ENCODE measurements at regions not wholly inside any gene's neighbourhood (a gene's known extent, or its start where the extent isn't known, plus 50 kb on each side); places are given as distances from the start of the nearest gene placed in this dataset.

DNA sequence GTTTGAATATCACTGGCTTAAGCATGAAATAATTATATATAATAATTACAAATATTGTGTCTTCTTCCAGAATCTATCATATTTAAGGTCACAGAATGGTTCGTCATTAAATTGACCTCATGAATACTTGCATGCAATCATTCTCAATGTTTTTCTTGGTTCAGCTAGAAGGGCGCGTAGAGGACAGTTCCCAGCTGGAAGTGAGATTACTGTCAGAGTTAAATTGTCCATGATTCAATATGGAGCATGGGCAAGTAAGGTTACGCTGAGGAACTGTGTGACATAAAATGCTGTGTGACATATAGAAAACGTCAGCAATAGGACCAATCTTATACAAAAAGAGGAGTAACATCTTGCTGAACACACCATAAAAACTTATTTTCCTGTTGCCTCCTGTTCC lies 2423.5 kb upstream of the RAG2 start:
- Mint-ChIP-seq H3K4me1 (no peaks in the 10 kb centered on the region), H3K4me3 (no peak overlapping the region), H3K36me3 (no peaks in the 10 kb centered on the region), H3K9me3 (peaks cover 0 to 16% (median 4%) of the 10 kb centered on the region in 7 donors), H3K27ac (no peak overlapping the region), H3K27me3 (ENCODE audit: low read depth in 3 of 3) (peaks cover 0 to 1% (median 0%) of the 10 kb centered on the region in 3 donors)
- Histone ChIP-seq H3K27ac (ENCODE audit: low read depth in 1 of 2, low read length in 2 of 2) (no peak overlapping the region), H3K9ac (ENCODE audit: insufficient read depth, low read length, poor library complexity, severe bottlenecking) (no peak overlapping the region), H3K4me1 (ENCODE audit: control insufficient read depth in 1 of 2, insufficient read depth in 2 of 2, low read length in 2 of 2) (no peaks in the 10 kb centered on the region), H3K9me3 (replicated peaks in 1 of 2; ENCODE audit: control insufficient read depth in 1 of 2, insufficient read depth in 1 of 2, low read length in 2 of 2) (no peaks in the 10 kb centered on the region), H4K20me1 (ENCODE audit: insufficient read depth, low read length) (no peaks in the 10 kb centered on the region), H3K36me3 (replicated peaks in 1 of 2; ENCODE audit: control insufficient read depth in 1 of 2, insufficient read depth in 2 of 2, low read length in 2 of 2) (no peaks in the 10 kb centered on the region), H2AFZ (ENCODE audit: insufficient read depth, low read depth, low read length, poor library complexity, severe bottlenecking) (no peak overlapping the region), H3K27me3 (ENCODE audit: control insufficient read depth in 2 of 2, insufficient read depth in 2 of 2, low read length in 2 of 2) (no peaks in the 10 kb centered on the region), H3K79me2 (ENCODE audit: insufficient read depth, low read length) (no peaks in the 10 kb centered on the region), H3K4me2 (replicated peaks; ENCODE audit: extremely low read depth, low read length, poor library complexity, severe bottlenecking) (no peak overlapping the region), H3K4me3 (replicated peaks in 1 of 3; ENCODE audit: low read depth in 2 of 3, low read length in 3 of 3) (no peak overlapping the region)
- WGBS (ENCODE audit: insufficient coverage) = 100% methylated on average over 2 of the region's 5 CpGs
- TF ChIP-seq CTCF (IDR thresholded peaks at IDR 0.05) = no peak
- DNase-seq = no peak
- intact Hi-C loops (cut with micrococcal nuclease) = no loop called here

DNA sequence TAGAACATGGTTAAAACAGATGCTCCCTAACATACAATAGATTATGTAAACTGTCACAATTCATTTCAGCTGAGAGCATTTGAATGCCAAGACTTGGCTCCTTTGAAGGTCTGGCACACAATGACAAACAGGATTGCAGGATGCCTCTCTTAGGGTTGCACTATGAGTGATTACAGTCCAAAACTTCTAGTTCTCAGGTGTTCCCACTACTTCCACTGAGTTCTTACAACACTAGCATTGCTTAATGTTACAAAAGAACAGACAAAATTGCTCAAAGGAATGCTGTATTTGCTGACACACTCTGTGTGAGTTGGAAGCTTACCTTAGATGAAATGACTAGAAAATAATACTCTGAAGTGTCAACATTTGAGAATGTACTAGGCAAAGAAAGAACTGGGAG lies 2413.8 kb upstream of the RAG2 start:
- H3K27me3 ChIP-seq (ENCODE audit: control insufficient read depth in 2 of 2, insufficient read depth in 2 of 2, low read length in 2 of 2) = no peaks in the 10 kb centered on the region
- no peak overlapping the region for H3K27ac Mint-ChIP-seq
- no peak overlapping the region for H3K9ac ChIP-seq (ENCODE audit: insufficient read depth, low read length, poor library complexity, severe bottlenecking)
- no peak overlapping the region for H3K4me3 ChIP-seq (replicated peaks in 1 of 3; ENCODE audit: low read depth in 2 of 3, low read length in 3 of 3)
- intact Hi-C loops (cut with micrococcal nuclease) = no loop called here
- no peak for TF ChIP-seq CTCF (IDR thresholded peaks at IDR 0.05)
- H3K27ac ChIP-seq (ENCODE audit: low read depth in 1 of 2, low read length in 2 of 2) = no peak overlapping the region
- H3K36me3 ChIP-seq (replicated peaks in 1 of 2; ENCODE audit: control insufficient read depth in 1 of 2, insufficient read depth in 2 of 2, low read length in 2 of 2) = no peaks in the 10 kb centered on the region
- no peak for DNase-seq
- H2AFZ ChIP-seq (ENCODE audit: insufficient read depth, low read depth, low read length, poor library complexity, severe bottlenecking) = no peak overlapping the region
- H3K9me3 ChIP-seq (replicated peaks in 1 of 2; ENCODE audit: control insufficient read depth in 1 of 2, insufficient read depth in 1 of 2, low read length in 2 of 2) = peaks cover 0 to 3% of the 10 kb centered on the region in 2 donors
- no peaks in the 10 kb centered on the region for H3K36me3 Mint-ChIP-seq
- peaks cover 0 to 8% (median 4%) of the 10 kb centered on the region in 7 donors for H3K9me3 Mint-ChIP-seq
- no peaks in the 10 kb centered on the region for H4K20me1 ChIP-seq (ENCODE audit: insufficient read depth, low read length)
- H3K4me1 Mint-ChIP-seq = no peaks in the 10 kb centered on the region
- H3K79me2 ChIP-seq (ENCODE audit: insufficient read depth, low read length) = no peaks in the 10 kb centered on the region
- no peak overlapping the region for H3K4me2 ChIP-seq (replicated peaks; ENCODE audit: extremely low read depth, low read length, poor library complexity, severe bottlenecking)
- no peak overlapping the region for H3K4me3 Mint-ChIP-seq
- no peaks in the 10 kb centered on the region for H3K4me1 ChIP-seq (ENCODE audit: control insufficient read depth in 1 of 2, insufficient read depth in 2 of 2, low read length in 2 of 2)
- H3K27me3 Mint-ChIP-seq (ENCODE audit: low read depth in 3 of 3) = no peaks in the 10 kb centered on the region
